CD4-positive, alpha-beta T cell treated with Interleukin-12 subunit alpha and Interleukin-12 subunit beta, for 1 hour (primary cell): ENCODE measurements at regions not wholly inside any gene's neighbourhood (a gene's known extent, or its start where the extent isn't known, plus 50 kb on each side); places are given as distances from the start of the nearest gene placed in this dataset.

Source experiments
- DNase-seq: peaks from one replicate; pipeline ENCODE4 v3.0.0-alpha.2; 2020

- DNase-seq, result no peak
These were observed 205.9 kb upstream of the EDIL3 start for GRCh38 chr5:84590629-84591028.

- no peak for DNase-seq
These were observed 205.2 kb upstream of the EDIL3 start for GRCh38 chr5:84589926-84590325.

DNA sequence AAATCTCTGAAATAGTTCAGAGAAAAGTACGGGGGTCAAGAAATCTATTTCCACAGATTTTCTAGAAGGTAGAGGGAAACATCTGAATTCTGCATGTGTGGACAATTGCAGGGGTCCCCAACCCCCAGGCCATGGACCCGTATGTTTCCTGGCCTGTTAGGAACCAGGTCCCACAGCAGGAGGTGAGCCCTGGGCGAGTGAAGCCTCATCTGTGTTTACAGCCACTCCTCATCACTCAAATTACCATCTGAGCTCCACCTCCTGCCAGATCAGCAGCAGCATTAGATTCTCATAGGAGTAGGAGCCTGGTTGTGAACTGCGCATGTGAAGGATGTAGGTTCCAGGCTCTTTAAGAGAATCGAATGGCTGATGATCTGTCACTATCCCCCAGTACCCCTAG lies 200.5 kb upstream of the EDIL3 start:
- DNase-seq, result no peak

- no peak for DNase-seq
These were observed 193.5 kb upstream of the EDIL3 start for GRCh38 chr5:84578226-84578625.

- DNase-seq, result no peak
These were observed 188.5 kb upstream of the EDIL3 start for GRCh38 chr5:84573017-84573712.

GRCh38 chr5:84569307-84569706 lies 184.6 kb upstream of the EDIL3 start:
- no peak for DNase-seq

DNA sequence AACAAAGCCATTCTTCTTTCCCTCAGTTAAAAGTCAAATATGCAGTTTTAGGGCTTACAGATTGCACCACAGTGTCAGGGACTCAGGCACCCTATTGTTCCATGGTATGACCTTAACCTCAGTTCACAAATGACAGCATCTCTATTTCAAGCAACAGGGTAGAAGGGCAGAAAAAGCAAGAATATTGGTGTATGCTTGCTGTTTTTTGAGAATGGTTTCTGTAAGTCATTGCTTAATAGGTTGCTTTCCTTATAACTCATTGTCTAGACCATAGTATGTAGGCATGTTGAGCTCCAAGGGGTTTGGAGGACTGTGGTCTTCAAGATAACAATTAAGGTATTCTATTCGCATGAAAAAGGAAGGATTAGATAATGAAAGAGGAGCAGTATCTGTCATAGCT lies 183.5 kb upstream of the EDIL3 start:
- DNase-seq, result no peak

DNA sequence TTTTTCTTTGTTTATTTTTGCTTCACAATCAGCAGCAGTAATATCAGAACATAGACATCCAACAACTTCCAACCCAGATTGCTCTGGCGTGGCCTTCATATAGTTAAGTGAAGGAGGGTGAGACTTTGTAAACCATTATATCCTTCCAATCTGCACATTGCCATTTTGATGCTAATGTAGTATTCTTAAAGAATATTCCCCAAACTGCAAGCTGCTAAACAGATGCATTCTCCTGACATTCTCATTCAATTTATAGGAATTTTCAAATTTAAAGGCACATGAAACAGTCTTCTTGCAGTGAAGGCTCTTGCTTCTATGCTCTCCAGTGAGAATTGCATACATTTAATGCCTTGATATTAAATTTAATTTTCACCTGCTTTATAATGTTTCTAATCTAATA lies 181.2 kb upstream of the EDIL3 start:
- no peak for DNase-seq

- DNase-seq, result no peak
These were observed 179.8 kb upstream of the EDIL3 start for GRCh38 chr5:84564321-84565075.

DNA sequence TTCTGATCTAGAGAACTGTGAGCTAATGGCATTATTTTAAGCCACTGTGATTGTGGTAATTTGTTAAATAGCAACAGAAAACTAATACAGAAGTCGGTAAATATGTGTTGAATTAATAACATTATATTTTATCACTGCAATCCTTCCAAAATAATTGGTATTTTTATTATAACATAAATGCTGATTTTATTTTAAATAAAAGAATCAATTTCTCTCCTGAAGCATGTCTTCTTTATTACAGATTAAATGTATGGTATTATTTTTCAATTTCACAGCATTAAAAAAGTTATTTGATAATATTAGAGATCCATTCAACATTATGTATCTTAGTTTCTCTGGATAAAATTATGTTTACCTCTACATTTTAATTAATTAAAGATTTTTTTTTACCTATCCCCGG lies 165.5 kb upstream of the EDIL3 start:
- DNase-seq, result no peak

- no peak for DNase-seq
These were observed 164.4 kb upstream of the EDIL3 start for GRCh38 chr5:84549054-84549453.

- no peak for DNase-seq
These were observed 162.0 kb upstream of the EDIL3 start for GRCh38 chr5:84546686-84547085.

DNA sequence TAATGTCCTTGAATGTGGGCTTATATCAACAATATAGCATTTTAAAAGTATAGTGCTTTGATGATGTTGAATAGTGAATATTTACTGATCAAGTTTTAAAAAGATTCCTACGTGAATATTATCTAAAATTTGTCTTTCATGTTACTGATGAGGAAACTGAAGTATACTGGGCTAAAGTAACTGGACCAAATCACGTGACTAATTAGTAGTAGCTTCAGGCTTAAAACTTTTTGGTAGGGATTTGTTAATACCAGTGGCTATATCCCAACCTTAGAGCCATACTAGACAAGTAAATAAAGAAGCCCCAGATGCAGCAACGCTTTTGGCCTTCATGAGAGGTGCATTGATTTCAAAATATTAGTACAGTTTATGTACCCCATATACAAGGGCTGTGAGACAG lies 152.1 kb upstream of the EDIL3 start:
- DNase-seq, result no peak

- DNase-seq, result no peak
These were observed 150.6 kb upstream of the EDIL3 start for GRCh38 chr5:84535281-84535680.

- no peak for DNase-seq
These were observed 139.8 kb upstream of the EDIL3 start for GRCh38 chr5:84524491-84524890.

DNA sequence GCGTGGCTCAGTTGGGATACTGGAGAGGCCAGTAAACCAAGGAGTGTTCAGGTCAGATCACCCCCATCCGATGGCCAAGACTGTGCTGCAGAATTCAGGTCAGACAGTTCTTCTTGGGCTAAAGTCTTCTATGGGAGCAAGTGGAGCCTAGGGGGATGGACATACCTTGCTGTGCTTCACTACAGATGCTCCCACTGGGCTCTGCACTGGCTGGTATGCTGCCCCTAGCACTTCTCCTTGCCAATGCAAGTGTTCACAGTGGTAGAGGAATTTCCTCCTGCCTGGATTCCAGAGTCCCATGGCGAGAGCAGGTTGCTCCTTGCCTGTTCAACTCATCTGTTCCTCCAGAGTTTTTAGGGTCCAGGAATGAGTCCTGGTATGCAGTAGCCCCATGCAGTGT lies 134.2 kb upstream of the EDIL3 start:
- DNase-seq, result no peak

- DNase-seq, result no peak
These were observed 133.7 kb upstream of the EDIL3 start for GRCh38 chr5:84518370-84518769.

- no peak for DNase-seq
These were observed 121.9 kb upstream of the EDIL3 start for GRCh38 chr5:84506625-84507024.

DNA sequence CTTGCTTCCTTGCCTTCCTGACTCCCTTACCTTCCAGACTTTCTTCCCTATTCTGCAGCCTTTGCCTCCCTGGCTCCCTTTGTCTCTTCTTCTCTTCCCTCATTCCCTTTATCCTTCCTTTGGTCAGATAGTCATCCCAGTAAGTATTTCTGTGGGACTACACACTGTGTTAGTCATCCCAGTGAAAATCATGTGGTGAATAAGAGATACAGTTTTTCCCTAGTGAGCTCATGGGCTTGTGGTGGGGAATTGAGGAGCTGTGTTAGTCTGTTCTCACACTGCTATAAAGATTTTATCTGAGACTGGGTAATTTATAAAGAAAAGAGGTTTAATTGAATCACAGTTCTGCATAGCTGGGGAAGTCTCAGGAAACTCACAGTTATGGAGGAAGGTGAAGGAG lies 109.8 kb upstream of the EDIL3 start:
- no peak for DNase-seq

- DNase-seq, result no peak
These were observed 103.3 kb upstream of the EDIL3 start for GRCh38 chr5:84487963-84488362.

GRCh38 chr5:84480873-84481637 lies 96.4 kb upstream of the EDIL3 start:
- DNase-seq, result no peak

- no peak for DNase-seq
These were observed 93.9 kb upstream of the EDIL3 start for GRCh38 chr5:84478603-84479002.

GRCh38 chr5:84477485-84477884 lies 92.8 kb upstream of the EDIL3 start:
- DNase-seq, result no peak

- no peak for DNase-seq
These were observed 89.4 kb upstream of the EDIL3 start for GRCh38 chr5:84474126-84474525.
